ENCODE measurements at regions not wholly inside any gene's neighbourhood (a gene's known extent, or its start where the extent isn't known, plus 50 kb on each side); places are given as distances from the start of the nearest gene placed in this dataset.

GRCh38 chr6:1551249-1551648 lies 58.5 kb upstream of the FOXC1 start:
- no peak for DNase-seq (ENCODE audit: low read depth)

- DNase-seq (ENCODE audit: low read depth) = no peak
These were observed 57.4 kb upstream of the FOXC1 start for GRCh38 chr6:1552296-1552761.

DNA sequence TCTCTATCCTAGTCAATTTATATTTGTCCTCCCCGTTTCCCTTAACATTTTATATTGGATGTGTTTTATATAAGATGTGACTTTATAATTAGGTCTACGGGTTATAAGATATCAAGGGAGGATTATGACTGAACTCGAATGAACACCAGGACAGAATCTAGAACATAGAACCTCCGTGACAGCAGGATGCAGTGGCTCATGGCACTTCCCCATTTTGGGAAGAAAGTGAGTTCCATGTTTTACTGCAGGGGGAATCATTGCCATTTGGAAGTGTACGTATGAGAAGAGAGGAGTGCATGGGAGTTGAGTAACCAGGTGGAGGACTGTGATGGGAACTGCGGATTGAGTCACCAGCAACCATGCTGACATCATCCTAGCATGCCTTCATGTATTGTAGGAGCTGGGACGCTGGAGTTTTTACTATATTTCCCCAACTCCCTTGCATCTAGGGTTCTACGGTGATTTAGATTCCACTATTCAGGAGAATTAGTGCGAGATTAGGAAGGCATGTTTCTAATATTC lies 56.1 kb upstream of the FOXC1 start:
- no peak for DNase-seq (ENCODE audit: low read depth)

- DNase-seq (ENCODE audit: low read depth) = no peak
These were observed 55.6 kb upstream of the FOXC1 start for GRCh38 chr6:1554141-1554475.

DNA sequence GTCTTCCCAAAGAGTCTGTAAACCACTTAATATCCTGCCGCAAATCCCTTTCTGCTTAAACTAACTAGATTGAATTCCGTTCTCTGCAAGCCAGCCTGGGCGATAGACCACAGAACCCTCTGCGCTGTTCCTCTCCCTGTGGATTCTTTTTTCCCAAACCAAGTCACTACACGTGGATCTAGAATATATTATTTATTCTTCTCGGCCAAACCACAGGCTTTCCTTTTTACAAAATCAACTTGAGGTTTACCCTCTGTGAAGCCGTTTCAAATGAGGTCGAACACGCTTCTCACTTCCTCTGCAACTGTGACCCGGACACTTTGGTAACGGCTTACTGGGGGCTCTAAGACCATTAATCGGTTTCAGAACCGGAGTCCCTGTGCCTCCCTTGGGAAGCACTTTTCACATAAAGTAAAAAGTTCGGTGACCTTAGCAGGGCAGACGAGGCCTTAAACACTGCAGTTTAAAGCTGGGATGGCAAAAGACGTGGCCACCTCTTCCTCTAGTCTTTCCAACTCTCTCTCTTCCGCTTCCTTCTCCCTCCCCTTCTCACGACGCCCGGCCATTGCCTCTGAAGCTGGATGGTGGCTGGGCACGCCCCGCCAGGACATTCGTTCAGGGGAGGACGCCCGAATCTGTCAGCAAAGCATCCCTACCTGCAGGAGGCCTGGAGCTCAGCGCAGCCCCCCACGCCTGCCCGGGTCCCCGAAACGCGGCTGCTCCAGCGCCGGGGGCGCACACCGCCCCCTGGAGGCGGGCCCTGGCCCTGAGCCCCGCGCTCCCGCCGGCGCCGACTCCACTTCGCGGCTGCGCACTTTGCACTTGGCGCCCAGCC lies 55.0 kb upstream of the FOXC1 start:
- DNase-seq (ENCODE audit: low read depth) = peak; percentile 41

DNA sequence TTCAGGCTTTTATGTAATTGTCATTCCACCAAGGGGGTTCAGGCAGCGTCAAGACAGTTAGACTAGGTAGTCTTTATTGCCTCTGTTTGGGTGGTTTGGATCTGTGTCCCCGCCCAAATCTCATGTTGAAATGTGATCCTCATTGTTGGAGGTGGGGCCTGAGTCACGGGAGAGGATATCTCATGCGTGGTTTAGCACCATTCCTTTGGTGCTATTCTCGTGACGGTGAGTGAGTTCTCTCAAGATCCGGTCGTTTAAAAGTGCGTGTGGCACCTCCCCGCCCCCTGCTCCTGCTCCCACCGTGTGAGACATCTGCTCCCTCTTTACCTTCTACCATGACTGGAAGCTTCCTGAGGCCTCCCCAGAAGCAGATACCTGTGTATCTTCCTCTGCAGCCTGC lies 51.3 kb upstream of the FOXC1 start:
- DNase-seq (ENCODE audit: low read depth) = no peak

Data from stromal cell of bone marrow (primary cell).